Gastrocnemius medialis (tissue), 4 donors: ENCODE measurements at regions not wholly inside any gene's neighbourhood (a gene's known extent, or its start where the extent isn't known, plus 50 kb on each side); places are given as distances from the start of the nearest gene placed in this dataset.

Experiments
- POLR2A ChIP-seq, 2 donors: fragments of 450-650 bp; IDR thresholded peaks; one replicate each; pipeline ENCODE4 v1.6.1; 2017; ENCODE audit warnings: antibody characterized with exemption in 2 of 2, mild to moderate bottlenecking in 2 of 2, moderate library complexity in 2 of 2
- TF ChIP-seq, protein P1 (sequence below), 5 experiments: fragments of 450-650 bp in 3 of 5; fragments of 200-600 bp in 2 of 5; sonication (generic) in 2 of 5; IDR thresholded peaks in 4 of 5; conservative IDR thresholded peaks in 1 of 5; 1 replicate in 4 of 5; 2 replicates in 1 of 5; pipeline ENCODE4 v1.5.1; 2016 to 2019; ENCODE audit warnings: antibody characterized with exemption in 5 of 5, mild to moderate bottlenecking in 3 of 5, moderate library complexity in 3 of 5

DNA sequence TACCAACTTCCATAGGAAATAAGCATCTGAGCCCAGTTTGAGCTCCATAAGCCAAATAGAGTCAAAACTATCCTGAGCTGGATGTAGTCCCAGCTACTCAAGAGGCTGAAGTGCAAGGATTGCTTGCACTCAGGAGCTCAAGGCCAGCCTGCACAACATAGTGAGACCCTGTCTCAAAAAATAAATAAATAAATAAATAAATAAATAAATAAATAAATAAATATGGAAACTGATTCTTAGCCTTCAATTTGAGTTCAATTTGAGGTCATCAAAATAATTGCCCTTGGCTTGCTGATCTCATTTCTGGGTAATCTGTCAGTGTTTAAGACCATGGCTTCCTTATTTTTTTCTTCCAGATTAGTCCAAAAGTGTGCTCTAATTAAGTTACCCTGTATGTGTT is 184.9 kb upstream of the CDH20 start:
- TF ChIP-seq, protein P1, sequence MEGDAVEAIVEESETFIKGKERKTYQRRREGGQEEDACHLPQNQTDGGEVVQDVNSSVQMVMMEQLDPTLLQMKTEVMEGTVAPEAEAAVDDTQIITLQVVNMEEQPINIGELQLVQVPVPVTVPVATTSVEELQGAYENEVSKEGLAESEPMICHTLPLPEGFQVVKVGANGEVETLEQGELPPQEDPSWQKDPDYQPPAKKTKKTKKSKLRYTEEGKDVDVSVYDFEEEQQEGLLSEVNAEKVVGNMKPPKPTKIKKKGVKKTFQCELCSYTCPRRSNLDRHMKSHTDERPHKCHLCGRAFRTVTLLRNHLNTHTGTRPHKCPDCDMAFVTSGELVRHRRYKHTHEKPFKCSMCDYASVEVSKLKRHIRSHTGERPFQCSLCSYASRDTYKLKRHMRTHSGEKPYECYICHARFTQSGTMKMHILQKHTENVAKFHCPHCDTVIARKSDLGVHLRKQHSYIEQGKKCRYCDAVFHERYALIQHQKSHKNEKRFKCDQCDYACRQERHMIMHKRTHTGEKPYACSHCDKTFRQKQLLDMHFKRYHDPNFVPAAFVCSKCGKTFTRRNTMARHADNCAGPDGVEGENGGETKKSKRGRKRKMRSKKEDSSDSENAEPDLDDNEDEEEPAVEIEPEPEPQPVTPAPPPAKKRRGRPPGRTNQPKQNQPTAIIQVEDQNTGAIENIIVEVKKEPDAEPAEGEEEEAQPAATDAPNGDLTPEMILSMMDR (IDR thresholded peaks at IDR 0.05 in 4 of 5, conservative IDR thresholded peaks at IDR 0.05 in 1 of 5), result no peak
- no peak for TF ChIP-seq POLR2A (IDR thresholded peaks at IDR 0.05)
